ENCODE measurements at regions not wholly inside any gene's neighbourhood (a gene's known extent, or its start where the extent isn't known, plus 50 kb on each side); places are given as distances from the start of the nearest gene placed in this dataset.

DNA sequence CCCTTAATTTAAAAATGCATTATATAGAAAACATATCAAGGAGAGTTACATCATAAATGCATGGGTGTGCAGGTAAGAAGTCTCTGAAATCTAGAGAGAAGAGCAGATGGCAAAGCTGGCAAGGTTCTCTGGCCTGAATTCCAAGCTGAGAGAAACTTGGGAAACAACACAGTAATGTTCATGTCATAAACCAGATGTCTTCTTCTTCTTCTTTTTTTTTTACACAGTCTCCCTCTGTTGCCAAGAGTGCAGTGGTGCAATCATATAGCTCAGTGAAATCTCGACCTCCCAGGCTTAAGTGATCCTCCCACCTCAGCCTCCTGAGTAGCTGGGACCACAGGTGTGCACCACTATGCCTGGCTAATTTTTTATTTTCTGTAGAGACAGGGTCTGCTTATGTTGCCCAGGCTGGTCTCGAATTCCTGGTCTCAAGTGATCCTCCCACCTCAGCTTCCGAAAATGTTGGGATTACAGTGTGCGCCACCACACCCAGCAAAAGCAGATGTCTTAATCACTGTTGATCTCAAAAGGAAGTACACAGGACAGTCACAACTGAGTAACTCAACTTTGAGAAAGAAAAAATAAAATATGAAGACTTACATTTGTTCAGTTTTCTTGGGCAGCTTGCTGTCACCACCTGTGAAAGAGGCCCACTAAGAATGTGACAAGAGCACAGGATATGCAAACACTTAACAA lies 77.3 kb downstream of the DNAAF9 start:
- Histone ChIP-seq H3K4me1 (ENCODE audit: control insufficient read depth in 1 of 2, insufficient read depth in 2 of 2, low read length in 2 of 2) (no peaks in the 10 kb centered on the region), H2AFZ (ENCODE audit: insufficient read depth, low read depth, low read length, poor library complexity, severe bottlenecking) (no peak overlapping the region), H3K27me3 (ENCODE audit: control insufficient read depth in 2 of 2, insufficient read depth in 2 of 2, low read length in 2 of 2) (no peaks in the 10 kb centered on the region), H3K79me2 (ENCODE audit: insufficient read depth, low read length) (no peaks in the 10 kb centered on the region), H3K36me3 (replicated peaks in 1 of 2; ENCODE audit: control insufficient read depth in 1 of 2, insufficient read depth in 2 of 2, low read length in 2 of 2) (peaks cover 59 to 100% of the 10 kb centered on the region in 2 donors), H3K9ac (ENCODE audit: insufficient read depth, low read length, poor library complexity, severe bottlenecking) (no peak overlapping the region), H3K4me3 (replicated peaks in 1 of 3; ENCODE audit: low read depth in 2 of 3, low read length in 3 of 3) (no peak overlapping the region), H3K4me2 (replicated peaks; ENCODE audit: extremely low read depth, low read length, poor library complexity, severe bottlenecking) (no peak overlapping the region), H3K9me3 (replicated peaks in 1 of 2; ENCODE audit: control insufficient read depth in 1 of 2, insufficient read depth in 1 of 2, low read length in 2 of 2) (no peaks in the 10 kb centered on the region), H4K20me1 (ENCODE audit: insufficient read depth, low read length) (no peaks in the 10 kb centered on the region), H3K27ac (ENCODE audit: low read depth in 1 of 2, low read length in 2 of 2) (no peak overlapping the region)
- no CpG with 5 or more reads among the region's 4 CpGs for WGBS (ENCODE audit: insufficient coverage)
- Mint-ChIP-seq H3K9me3 (no peaks in the 10 kb centered on the region), H3K27ac (peak overlapping the region in 5 of 7 donors; percentile 15 to 77 (median 45)), H3K36me3 (peaks cover 73 to 86% of the 10 kb centered on the region in 2 donors), H3K4me3 (peak overlapping the region in 1 of 2 donors; percentile 20), H3K27me3 (ENCODE audit: low read depth in 3 of 3) (peaks cover 0 to 1% (median 1%) of the 10 kb centered on the region in 3 donors), H3K4me1 (peaks cover 3% of the 10 kb centered on the region)
- DNase-seq = no peak
- TF ChIP-seq, protein P1, sequence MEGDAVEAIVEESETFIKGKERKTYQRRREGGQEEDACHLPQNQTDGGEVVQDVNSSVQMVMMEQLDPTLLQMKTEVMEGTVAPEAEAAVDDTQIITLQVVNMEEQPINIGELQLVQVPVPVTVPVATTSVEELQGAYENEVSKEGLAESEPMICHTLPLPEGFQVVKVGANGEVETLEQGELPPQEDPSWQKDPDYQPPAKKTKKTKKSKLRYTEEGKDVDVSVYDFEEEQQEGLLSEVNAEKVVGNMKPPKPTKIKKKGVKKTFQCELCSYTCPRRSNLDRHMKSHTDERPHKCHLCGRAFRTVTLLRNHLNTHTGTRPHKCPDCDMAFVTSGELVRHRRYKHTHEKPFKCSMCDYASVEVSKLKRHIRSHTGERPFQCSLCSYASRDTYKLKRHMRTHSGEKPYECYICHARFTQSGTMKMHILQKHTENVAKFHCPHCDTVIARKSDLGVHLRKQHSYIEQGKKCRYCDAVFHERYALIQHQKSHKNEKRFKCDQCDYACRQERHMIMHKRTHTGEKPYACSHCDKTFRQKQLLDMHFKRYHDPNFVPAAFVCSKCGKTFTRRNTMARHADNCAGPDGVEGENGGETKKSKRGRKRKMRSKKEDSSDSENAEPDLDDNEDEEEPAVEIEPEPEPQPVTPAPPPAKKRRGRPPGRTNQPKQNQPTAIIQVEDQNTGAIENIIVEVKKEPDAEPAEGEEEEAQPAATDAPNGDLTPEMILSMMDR (IDR thresholded peaks at IDR 0.05) = no peak
- intact Hi-C loops (cut with micrococcal nuclease) = no loop called here

DNA sequence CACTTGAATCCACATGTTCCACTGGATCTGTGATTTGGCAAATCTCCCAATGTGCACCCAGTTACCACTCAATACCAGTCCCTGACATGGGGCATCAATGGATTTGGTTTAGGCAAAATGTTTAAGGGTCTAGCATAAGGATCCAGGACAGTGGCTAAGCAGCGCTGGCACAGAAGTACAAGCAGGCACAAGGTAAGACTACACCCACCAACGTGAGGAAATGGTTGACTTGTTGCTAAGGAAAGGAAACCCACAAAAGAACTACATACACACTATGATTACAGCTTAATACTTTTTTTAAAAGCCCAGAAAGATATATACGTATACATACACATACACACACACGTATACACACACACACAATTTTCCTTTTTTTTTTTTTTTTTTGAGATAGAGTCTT lies 79.0 kb downstream of the DNAAF9 start:
- Histone ChIP-seq H3K4me3 (replicated peaks in 1 of 3; ENCODE audit: low read depth in 2 of 3, low read length in 3 of 3) (no peak overlapping the region), H3K79me2 (ENCODE audit: insufficient read depth, low read length) (no peaks in the 10 kb centered on the region), H3K4me2 (replicated peaks; ENCODE audit: extremely low read depth, low read length, poor library complexity, severe bottlenecking) (no peak overlapping the region), H3K27ac (ENCODE audit: low read depth in 1 of 2, low read length in 2 of 2) (no peak overlapping the region), H2AFZ (ENCODE audit: insufficient read depth, low read depth, low read length, poor library complexity, severe bottlenecking) (no peak overlapping the region), H3K9me3 (replicated peaks in 1 of 2; ENCODE audit: control insufficient read depth in 1 of 2, insufficient read depth in 1 of 2, low read length in 2 of 2) (no peaks in the 10 kb centered on the region), H3K9ac (ENCODE audit: insufficient read depth, low read length, poor library complexity, severe bottlenecking) (no peak overlapping the region), H3K27me3 (ENCODE audit: control insufficient read depth in 2 of 2, insufficient read depth in 2 of 2, low read length in 2 of 2) (no peaks in the 10 kb centered on the region), H3K36me3 (replicated peaks in 1 of 2; ENCODE audit: control insufficient read depth in 1 of 2, insufficient read depth in 2 of 2, low read length in 2 of 2) (peaks cover 54 to 96% of the 10 kb centered on the region in 2 donors), H3K4me1 (ENCODE audit: control insufficient read depth in 1 of 2, insufficient read depth in 2 of 2, low read length in 2 of 2) (peaks cover 4 to 5% of the 10 kb centered on the region in 2 donors), H4K20me1 (ENCODE audit: insufficient read depth, low read length) (no peaks in the 10 kb centered on the region)
- Mint-ChIP-seq H3K27me3 (ENCODE audit: low read depth in 3 of 3) (peaks cover 0 to 1% (median 1%) of the 10 kb centered on the region in 3 donors), H3K9me3 (no peaks in the 10 kb centered on the region), H3K36me3 (peaks cover 68 to 82% of the 10 kb centered on the region in 2 donors), H3K4me1 (peaks cover 11% of the 10 kb centered on the region), H3K27ac (no peak overlapping the region), H3K4me3 (no peak overlapping the region)
- TF ChIP-seq, protein P1 (IDR thresholded peaks at IDR 0.05) = no peak
- intact Hi-C loops (cut with micrococcal nuclease) = no loop called here
- no CpG with 5 or more reads among the region's 4 CpGs for WGBS (ENCODE audit: insufficient coverage)
- DNase-seq = no peak

Data from CD14-positive monocyte (primary cell).